Cerebellar cortex (tissue), 1 donor: ENCODE measurements at regions not wholly inside any gene's neighbourhood (a gene's known extent, or its start where the extent isn't known, plus 50 kb on each side); places are given as distances from the start of the nearest gene placed in this dataset.

Experiments used
- DNase-seq: peaks from one replicate; pipeline ENCODE4 v3.0.0-alpha.2; 2015; ENCODE audit warnings: low spot score

DNA sequence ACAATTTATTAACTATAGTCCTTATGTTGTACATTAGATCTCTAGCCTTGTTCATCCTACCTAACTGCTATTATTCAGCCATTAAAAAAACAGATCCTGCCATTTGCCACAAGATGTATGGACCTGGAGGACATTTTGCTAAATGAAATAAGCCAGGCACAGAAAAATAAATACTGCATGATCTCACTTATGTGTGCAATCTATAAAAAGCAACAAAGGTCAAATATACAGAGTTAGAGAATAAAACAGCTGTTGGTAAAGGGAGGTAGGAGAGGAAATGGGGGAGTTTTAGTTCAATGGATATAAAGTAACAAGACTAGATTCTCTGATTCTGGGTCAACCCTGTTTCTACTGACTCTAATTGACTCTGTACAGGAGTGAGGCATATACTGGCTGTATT, 103.3 kb upstream of the FAM9C start:
- no peak for DNase-seq

DNA sequence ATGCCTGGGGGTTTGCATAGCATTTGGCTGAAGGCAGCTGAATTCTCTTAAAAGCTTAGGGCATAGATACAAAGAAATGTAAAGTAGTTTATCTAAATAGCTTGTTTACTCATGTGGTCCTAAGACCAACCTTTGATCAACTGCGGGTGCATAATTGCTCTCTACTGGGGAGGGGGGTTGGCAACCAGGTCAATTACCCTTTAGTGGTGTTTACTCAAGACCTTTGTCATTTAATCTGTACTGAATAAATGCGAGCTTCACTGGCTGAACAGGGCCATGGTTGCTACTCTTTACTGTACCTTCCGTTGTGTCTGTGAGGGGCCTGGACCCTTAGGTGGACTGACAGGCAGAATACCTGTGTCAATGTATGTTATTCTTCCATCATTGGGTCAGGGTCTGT, 102.7 kb upstream of the FAM9C start:
- no peak for DNase-seq

DNA sequence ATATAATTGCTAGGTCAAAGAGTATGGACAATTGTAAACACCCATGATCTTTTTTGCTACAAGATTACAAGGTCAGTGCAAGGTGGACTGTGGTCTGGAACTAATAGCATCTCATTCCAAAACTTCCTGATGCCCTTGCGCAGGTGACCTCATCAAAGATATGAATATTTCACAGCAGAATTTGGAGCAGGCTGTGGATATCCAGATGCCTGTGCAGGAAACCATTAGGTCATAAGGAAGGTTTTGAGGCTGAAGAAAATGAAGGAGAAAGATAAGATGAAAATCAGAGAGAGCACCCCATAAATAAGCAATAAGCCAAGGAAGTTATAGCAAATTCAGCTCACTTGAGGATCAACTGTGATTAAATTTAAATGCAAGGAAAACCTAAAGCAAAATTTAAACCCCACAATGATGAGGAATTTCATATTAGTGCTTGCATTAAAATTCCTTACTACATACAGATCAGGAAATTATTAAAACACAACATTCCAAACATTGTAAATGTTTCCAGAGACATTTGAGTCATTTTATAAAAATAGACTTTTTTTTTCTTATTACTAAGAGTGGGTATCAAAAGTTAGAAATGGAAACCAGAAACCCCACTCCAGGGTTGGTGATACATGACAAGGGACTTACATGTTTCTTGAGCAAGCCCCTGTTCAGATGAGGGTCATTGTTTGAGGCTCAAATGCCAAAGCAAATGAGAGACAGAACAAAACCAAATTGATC, 100.7 kb upstream of the FAM9C start:
- no peak for DNase-seq

- DNase-seq, result no peak
Observed at GRCh38 chrX:13142891-13143290, 98.5 kb upstream of the FAM9C start.

DNA sequence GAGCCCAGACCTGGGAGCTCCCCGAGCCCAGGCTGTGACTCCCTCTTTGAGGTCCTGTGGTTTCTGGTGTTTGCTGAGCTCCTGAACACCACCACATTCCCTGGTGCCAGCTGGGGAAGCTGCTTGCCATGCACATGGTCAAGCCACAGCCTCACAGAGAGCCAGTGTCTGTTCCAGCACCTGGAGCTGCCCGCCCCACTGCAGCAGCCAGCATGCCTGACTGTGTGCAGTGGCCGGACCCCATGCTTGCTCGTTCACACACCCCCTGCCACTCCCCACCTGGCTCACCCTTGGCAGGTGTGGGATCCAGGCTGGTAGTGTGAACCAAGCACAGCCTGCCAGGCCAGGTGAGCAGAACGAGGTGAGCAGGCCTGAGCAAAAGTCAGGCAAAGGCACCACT, 95.6 kb upstream of the FAM9C start:
- no peak for DNase-seq

GRCh38 chrX:13131396-13132137, 87.1 kb upstream of the FAM9C start:
- no peak for DNase-seq

- DNase-seq, result no peak
Observed at GRCh38 chrX:13130816-13131215, 86.4 kb upstream of the FAM9C start.

DNA sequence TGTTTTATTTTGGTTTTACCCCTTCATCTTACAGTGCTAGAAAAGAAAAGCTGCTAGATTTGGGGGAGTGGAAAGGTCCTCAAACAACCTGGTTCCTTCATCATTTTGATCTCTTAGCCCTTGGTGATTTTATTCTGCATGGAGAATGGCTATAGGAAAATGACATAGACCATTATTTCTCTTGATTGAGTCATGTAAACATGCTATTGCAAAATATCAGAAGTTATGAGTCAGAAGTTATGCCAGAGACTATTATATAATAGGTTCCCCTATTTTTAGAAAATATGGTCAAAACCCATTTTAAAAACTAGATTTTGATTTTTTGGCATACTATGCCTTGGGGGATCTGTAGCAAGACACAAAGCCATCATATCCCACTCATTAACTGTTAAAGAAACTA, 83.7 kb upstream of the FAM9C start:
- DNase-seq, result no peak

DNA sequence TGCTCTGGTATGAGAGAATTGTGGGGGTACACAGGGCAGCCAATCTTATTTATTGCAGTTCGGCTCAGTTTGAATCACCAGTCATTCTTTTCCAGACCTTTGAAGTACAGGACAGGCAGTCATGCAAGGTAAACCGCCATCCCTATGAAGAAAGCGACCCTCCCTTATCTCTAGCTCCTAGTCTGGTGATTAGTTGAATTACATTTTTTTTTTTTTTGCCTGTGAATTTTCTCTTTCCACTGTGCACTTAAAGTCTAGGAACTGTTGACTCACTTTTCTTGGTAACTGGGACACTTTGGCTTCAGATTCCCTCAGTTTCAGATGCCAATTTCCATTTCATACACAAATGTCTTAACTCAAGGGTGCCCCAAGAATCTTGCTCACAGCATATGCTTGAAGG, 82.4 kb upstream of the FAM9C start:
- DNase-seq, result no peak

DNA sequence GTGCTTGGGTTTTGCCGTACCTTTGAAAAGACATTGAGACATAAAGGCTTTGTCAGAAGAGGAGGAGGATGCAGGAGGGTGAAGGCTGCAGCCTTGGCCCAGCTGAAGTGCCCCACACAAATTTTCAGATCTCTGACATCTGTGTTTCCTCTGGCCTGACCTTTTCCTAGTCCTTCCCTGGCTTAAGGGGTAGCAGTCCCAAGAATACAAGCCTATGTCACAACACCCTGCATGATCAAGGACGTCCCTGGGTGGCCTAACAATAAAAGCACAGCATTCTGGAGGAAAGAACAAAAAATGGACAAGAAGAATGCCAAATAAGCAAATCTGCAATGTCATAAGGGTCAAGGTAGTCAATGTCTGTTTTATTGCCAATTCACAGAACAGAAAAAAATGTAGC, 80.8 kb upstream of the FAM9C start:
- DNase-seq, result no peak

GRCh38 chrX:13123857-13124345, 79.5 kb upstream of the FAM9C start:
- DNase-seq, result no peak

GRCh38 chrX:13123247-13123856, 78.9 kb upstream of the FAM9C start:
- DNase-seq, result no peak

- no peak for DNase-seq
Observed at GRCh38 chrX:13121020-13121555, 76.7 kb upstream of the FAM9C start.

DNA sequence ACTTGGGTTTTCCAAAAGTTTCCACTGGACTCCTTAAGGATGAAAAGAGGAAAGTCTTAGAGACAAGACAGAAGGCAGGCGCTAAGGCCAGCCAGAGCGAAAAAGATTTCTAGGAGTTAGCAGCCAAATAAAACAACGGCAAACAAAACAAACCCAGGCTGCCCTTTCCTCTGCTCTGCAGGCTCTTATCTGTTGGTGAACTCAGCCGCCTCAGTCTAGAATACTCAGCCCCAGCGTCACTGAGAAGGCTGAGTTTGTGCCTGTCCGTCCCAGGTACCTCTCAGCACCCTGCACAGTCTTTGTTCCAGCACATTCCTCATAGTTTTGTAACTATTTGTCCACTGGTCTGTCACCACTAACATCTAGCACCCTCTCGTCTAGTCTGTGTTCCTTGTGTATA, 75.6 kb upstream of the FAM9C start:
- no peak for DNase-seq

DNA sequence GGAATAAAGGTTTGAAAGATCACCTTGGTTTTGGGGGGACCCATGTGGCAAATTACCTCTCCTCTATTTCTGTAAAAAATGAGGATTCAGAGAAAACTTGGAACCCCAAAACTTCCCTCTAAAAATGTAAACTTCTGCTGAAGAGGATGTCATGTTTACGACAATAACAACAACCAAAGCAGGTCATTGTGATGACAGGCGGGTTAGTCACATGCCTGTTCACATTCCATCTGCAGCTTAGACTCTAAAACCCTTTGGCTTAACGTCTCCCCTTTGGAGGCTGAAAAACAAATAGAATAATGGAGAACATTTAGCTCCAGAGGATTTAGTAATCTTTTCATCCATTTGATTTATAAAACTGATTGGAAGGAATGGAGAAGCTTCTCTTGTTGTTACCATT, 75.0 kb upstream of the FAM9C start:
- no peak for DNase-seq

DNA sequence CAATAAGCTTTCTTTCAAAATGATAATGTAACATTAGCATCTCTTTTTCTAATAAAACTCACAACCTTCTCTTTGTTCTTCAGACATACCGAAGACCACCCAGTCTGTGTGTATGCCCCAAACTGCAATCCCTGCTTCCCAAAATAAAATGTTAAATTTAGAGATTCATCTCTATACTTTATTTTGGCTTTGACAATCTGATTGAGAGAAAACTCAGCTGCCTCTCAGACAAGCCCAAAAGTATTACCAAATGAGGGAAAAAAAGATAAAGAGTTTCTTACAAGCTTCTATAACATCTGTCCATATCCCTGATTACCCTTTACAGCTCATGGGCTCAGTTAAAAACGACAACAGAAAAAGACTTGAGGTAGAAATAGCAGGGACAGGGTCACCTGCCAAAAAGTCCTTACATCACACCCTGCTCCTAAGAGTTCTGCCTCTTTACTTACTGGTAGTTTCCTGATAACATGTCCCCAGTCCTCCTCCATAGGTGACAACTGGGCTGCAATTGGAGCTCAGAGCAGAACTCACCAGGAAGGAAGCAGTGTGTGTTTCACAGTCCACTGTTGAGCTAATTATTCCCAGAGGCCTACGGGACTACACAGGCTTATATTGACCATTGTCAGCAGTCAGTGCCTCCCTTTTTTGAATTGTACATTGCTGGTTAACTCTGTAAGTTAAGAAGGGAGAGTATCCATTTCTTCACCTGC, 70.9 kb upstream of the FAM9C start:
- no peak for DNase-seq

DNA sequence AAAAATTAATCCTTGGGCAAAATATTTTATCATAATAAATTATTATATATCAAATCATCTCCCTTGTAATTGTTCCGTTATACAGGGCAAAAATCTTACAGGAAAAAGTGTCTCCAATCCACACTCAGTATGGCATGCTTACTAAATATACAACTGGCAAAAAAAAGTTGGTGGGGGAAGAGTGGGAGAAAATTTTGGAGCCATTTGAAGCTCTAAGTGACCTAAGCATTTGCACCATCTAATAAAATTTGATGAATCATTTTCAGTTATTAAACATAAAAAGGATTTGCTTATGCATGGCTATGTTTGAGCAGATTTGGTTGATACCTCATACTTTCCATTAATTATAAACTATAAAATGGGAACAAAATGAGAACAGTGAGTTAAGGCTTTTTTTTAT, 68.1 kb upstream of the FAM9C start:
- no peak for DNase-seq

GRCh38 chrX:13110433-13111324, 66.3 kb upstream of the FAM9C start:
- DNase-seq, result no peak

DNA sequence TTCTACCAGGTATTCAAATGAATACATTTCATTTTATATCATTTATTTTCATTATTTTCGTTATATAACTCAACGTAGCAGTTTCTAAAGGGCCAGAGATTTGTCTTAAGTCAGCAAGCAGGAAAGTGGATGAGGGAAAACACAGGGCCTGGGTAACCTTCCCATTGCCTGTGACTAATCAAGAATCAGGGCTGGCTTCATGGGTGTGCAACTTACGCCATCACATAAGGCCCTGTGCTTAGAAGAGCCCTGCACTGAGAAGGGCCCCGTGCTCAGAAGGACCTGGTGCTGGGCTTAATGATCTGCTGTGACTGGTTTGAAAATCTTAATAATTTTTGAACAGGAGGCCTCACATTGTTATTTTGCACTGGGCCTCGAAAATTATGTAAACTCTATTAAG, 65.4 kb upstream of the FAM9C start:
- no peak for DNase-seq

DNA sequence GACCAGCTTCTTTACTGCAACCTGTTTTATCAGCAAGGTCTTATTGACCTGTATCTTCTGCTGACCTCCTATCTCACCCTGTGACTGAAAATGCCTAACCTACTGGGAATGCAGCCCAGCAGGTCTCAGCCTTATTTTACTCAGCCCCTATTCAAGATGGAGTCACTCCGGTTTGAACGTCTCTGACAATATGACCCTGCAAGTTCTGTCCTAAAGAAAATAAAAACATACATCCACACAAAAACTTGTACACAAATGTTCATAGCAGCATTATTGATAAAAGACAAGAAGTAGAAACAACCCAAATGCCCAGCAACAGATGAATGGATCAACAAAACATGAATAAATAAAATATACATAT, 59.5 kb upstream of the FAM9C start:
- no peak for DNase-seq

DNA sequence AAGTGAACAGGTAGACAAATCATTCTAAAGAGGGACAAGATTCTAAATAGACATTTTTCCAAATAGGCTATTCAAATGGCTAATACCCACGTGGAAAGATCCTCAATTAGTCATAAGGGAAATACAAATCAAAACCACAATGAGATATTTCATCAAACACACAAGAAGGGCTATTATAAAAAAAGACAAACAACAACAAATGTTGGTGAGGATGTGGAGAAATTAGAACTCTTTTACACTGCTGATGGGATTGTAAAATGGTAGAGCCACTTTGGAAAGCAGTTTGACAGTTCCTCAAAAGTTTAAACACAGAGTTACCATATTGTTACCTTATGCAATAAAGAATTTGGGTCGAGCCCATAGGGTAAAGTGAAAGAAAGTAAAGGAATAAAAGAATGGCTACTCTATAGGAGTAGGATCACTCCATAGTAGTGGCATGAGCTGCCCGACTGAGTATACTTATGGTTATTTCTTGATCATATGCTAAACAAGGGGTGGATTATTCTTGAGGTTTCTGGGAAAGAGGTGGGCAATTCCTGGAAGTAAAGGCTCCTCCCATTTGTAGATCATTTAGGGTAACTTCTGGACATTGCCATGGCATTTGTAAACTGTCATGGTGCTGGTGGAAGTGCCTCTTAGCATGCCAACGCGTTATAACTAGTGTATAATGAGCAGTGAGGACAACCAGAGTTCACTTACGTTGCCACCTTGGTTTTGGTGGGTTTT, 58.9 kb upstream of the FAM9C start:
- DNase-seq, result no peak
